ENCODE measurements at regions not wholly inside any gene's neighbourhood (a gene's known extent, or its start where the extent isn't known, plus 50 kb on each side); places are given as distances from the start of the nearest gene placed in this dataset.
"Not testable (repeated sequence)": the region's sequence is repeated elsewhere in the genome, so short reads cannot be mapped to it uniquely, and the experiment has no call there.

GRCh38 chr10:130351466-130352290, 215.5 kb downstream of the GLRX3 start:
- no peak for DNase-seq

DNA sequence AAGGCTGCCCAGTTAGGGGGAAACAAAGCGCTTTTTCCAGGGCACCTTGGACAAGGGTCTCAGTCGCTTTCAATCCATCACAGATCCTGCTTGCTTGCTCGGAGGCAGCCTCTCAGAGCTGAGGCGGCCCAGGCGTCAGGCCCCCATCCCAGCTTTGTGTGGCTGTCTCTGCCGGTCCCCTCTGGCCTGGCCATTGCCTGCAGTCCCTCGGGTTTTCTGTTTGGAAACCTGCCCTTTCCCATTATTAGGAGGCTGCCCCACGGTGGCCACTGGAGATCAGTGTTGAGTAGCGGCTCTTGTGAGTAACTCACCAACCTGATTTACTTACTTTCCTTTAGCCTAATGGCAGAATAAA, 216.1 kb downstream of the GLRX3 start:
- DNase-seq = no peak

- no peak for DNase-seq
These were observed 217.9 kb downstream of the GLRX3 start for GRCh38 chr10:130353928-130354572.

GRCh38 chr10:130354573-130354954, 218.4 kb downstream of the GLRX3 start:
- no peak for DNase-seq

DNA sequence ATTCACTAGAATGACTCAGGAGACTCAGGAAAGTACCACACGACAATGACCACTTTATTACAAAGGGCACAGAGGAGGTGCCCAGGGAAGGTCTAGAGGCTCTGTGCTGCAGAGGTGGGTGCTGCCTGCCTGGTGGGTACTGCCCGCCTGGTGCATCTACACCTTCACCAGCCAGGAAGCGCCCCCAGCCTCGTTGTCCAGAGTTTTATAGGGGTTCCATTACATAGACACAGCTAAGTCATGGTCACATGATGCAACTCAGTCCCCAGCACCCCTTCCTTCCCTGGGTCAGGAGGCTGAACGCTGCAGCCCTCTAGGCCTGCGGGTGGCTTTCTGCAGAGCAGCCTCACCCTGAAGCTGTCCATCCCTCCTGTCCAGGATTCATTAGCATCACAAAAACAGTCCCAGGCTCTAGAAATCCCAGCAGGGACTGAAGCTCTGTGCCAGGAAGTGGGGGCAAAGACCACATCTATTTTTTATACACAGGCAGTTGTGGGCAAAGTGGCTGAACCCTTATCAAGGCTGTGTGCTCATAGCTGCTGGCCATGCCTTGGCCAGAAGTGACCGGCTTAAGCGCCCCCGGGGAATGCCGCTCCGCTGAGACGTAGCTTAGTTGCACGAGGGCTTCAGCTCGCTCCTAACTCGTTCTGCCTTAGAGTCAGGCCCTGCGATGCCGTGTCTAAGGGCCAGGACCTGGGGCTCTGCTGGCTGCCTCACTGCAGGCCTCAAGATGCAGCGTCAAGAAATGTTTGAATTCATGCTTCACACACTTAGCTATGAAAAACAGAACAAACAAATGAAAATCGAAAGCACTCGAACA, 219.0 kb downstream of the GLRX3 start:
- no peak for DNase-seq

DNA sequence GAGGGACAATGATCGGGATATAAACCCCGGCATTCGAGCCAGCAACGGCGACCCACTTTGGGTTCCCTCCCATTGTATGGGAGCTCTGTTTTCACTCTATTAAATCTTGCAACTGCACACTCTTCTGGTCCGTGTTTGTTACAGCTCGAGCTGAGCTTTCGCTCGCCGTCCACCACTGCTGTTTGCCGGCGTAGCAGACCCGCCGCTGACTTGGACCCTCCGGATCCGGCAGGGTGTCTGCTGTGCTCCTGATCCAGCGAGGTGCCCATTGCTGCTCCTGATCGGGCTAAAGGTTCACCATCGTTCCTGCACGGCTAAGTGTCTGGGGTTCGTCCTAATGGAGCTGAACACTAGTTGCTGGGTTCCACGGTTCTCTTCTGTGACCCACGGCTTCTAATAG, 220.2 kb downstream of the GLRX3 start:
- DNase-seq = not testable (repeated sequence)

DNA sequence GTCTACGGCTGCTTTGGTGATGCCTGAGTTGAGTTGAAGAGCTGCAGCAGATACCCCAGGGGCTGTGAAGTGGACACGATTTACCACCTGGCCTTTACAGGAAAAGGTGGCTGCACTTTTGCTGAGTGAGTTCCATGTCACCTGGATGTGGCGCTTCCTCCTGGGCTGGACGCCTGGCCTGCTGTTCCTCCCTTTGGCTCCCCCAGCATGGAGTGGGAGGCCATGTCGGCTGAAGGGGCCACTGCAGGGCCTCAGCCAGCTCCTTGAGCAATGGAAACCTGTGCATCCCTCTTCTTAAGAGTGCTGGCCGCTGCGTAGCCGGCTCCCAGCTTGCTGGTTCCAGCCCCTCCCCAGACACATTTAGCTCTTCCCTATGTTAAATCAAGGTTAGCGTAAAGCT, 221.0 kb downstream of the GLRX3 start:
- DNase-seq = no peak

DNA sequence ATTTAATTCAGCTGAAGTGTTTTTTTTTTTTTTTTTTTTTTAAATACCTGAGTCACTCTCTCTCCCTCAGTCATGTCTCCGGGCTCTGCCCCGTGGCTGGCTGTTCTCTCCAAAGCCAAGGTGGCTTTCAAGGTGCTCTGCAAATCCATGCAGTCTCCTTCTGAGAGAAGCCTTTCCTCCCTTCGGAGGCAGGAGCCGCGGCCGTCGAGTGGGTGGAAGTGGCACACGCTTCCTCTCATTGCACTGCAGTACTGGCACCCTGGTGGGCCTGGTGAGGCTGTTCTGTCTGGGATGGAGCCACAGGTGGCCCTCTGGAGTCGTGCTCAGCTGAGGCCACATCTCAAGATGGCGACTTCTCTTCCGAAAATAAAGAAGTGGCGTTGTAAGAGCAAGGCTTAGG, 221.8 kb downstream of the GLRX3 start:
- no peak for DNase-seq

DNA sequence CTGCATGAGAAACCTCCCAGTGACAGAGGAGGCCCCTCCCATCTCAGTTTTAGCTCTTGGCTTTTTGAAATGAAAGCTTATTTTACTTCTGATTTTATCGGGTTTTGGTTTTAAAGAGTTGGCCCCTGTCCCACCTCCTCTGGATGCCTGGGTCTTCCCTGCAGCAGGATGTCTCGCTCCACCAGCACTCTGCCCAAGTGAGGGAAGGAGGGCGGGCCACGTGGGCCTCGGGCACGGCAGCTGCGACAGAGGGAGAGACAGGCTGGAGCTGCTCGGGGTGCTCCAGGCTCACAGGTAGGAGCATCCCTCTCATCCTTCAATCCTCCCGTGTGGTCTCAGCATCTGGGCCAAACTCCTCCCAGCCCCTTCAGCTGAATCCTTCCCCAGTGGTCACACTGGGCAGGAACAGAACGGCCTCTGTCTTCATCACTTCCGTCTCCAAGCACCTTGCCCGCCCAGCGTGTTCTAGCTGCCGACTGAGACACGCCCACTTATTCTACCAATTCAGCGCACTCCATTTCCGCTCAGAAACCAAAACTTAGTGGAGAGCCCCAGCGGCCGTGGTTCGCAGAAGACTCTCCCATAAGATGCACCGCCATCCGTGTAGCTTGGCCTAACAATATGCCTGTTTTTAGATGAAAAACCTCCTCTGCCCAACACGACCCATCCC, 222.9 kb downstream of the GLRX3 start:
- no peak for DNase-seq

DNA sequence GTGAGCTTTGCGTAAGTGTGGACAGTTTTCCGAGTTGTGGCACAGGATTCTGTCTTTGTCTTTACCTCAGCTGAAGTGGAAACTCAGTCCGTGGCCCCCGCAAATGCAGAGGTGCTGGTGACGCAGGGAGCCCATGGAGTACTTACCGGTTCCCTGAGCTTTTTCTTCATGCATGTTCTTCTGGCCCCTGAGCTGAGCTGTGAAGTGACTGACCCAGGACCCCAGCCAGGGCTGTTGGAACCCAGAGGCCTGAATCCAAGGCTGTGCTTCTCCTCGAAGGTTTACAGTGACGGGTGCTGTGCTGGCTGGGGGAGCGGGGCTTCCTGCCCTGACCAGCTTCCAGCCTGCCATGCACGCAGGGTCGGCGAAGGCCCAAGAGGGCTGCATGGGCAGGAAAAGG, 223.5 kb downstream of the GLRX3 start:
- DNase-seq = no peak

DNA sequence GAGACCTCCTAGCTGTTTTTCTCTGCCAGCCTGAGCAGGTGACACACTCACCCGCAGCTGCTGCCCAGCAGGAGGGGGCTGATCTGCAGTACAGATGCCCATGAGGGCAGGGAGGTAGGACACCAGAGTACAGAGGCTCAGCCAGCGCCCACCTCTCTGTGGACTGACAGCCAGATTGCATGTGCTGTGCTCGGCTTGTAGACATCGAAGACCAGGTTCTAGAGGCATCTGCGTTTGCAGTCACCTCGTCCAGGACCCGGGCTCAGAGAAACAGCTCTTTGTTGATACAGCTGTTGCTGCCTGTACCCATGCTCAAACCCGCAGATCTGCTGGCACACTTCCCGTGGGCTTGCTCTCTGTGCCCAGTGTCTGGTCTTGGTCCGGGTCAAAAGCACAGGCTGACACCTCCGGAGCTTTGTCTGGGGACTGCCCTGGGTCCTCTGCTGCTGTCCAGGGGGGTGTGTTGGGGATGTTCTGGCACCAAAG, 224.7 kb downstream of the GLRX3 start:
- DNase-seq = no peak

DNA sequence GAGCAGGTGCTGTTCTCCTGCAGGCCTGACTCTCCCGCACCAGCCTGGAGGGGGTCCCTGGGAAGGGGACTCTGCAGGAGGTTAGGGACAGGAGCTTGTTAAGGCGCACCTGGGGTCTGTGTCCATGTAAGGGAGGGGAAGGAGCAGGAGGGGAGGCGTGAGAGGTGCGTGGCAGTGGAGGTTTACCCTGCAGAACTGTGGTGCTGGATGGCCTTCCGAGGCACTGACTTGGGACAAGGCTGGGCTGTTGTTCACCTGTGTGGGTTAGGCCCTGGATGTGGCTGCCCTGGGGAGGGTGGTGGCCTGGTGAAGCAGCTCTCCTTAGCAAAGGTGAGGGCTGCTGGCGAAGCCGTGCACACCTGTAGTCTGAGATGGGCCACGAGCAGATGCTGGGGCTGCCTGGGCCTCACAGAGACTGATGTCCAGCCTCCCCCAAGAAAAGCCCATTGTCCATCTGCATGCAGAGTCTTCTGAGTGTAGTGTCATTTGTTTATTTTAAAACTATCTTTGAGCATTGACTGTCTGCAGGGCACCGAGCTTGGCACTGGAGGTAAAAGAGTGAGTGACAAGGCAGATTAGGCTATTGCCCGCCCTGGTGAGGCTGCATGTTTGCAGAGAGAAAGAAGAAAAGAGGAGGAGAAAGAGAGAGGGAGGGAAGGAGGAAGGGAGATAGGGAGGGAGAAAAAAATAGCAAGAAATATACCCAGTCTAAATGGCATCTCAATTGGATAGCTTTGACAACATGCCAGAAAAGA, 225.3 kb downstream of the GLRX3 start:
- no peak for DNase-seq

DNA sequence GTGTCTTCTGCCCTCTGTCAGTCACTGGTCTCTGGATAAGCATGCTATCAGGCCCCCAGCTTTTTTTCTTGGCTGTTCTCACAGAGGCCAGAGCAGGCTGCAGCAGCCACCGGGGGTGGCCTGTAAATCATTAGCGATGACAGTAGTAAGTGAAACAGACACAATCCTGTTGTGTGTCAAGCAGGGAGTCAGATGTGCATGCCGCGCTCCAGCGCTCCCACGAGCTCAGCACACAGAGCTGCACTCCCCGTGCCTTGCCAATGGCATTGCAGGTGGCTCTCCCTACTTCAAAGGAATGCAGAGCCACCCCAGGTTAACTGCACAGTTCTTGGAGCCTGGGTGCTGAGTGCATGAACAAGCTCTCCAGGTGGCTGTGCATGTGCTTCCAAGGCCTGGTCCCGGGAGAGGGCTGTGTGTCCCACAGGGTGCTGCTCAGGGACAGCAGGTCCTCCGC, 226.1 kb downstream of the GLRX3 start:
- DNase-seq = no peak

GRCh38 chr10:130363051-130363450, 226.9 kb downstream of the GLRX3 start:
- DNase-seq = no peak

GRCh38 chr10:130363899-130364445, 227.8 kb downstream of the GLRX3 start:
- DNase-seq = no peak

DNA sequence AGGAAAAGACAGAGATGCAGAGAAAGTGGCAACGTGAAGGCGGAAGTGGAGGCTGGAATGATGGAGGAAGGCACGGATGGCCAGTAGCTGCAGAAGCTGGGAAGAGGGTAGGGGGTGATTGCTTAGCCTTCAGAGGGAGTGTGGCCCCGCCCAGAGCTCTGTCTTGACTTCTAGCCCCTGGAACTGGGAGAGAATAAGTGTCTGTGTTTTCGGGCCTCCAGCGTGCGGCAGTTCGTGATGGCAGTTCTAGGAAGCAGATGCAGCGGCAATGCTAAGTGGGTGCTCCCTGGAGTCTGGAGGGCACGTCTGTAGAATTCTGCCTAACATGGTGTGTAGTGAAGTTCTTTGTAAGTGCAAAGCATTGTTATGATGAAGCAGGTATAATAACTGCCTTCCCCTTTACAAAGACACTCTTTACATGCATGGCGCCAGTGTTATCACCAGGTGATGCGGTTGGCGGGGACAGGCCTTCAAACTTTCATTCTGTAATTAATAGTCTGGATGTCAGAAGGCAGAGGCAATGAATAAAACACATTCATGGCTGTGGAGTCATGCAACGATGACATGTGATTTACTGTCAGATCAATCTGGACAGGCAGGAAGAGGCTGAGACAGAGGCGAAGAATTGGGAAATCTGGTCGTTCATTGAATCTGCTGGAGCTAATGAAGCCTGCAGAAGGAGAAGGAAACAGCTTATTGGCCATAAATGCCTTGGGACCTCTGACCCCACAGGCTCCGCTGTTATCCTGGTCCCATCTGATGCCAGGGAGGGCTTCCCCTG, 228.6 kb downstream of the GLRX3 start:
- DNase-seq = no peak

DNA sequence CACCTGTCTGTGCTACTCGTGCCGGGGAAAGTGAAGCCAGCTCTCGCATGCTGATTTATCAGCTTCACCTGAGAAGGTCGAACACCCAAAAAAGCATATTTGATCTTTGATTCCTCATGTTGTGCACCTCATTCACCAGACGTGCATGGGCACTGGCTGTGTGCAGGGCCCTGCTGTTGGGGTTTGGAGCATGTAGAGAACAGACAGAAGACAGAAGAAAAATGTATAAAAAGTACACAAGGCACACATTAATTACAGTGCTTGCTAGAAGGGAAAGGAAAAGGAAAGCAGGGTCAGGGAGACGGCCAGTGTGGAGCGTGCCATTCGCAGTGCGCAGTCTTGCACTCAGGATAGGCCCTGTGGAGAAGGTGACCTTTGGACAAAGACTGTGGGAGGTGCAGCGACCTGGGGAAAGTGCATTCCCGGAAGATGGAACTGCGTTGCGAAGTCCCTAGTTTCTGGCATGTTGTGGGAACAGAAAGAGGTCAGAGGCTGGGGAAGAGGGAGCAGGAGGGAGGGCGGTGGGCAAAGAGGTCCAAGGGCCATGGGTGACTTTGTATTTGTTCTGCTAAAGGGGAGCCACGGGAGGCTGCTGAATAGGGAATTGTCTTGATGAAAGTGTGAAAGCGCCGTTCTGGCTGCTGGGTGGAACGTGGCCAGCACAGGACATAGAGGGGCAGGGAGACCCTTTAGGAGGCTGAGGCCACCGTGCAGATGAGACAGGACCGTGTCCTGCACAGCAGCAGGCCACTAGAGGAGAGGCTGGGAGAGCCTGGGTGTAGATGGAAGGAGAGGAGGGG, 232.8 kb downstream of the GLRX3 start:
- DNase-seq = no peak

- no peak for DNase-seq
These were observed 233.6 kb downstream of the GLRX3 start for GRCh38 chr10:130369645-130370381.

- DNase-seq = no peak
These were observed 234.5 kb downstream of the GLRX3 start for GRCh38 chr10:130370721-130371120.

All from hindlimb muscle (tissue), 1 donor.